ENCODE measurements at regions not wholly inside any gene's neighbourhood (a gene's known extent, or its start where the extent isn't known, plus 50 kb on each side); places are given as distances from the start of the nearest gene placed in this dataset.

DNA sequence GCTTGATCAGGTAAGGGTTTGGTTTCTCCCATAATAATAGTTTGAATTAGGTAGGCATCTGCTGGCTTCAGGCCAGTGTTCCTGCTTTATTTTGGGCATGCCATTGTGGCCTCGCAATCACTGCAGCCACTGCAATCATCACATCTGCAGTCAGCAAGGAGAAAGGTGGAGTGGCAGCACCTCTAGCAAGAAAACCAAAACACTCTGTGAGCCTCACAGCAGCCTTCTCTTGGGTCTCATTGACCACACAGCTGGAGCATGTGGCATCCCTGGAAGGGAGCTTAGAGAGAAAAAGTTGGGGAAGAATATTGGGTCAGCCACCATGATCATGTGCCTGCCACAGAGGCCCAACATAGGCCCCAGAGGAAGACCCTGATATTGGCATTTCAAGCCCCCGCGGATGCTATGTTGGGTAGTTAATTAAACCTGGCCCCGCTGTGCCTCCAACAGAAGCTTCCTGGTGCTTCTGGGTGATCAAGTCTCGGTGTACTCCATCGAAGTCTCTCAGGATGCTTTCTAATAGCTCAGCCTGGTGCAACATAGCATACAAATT lies 158.0 kb upstream of the UBE2E1 start:
- no peaks in the 10 kb centered on the region for H3K36me3 ChIP-seq
- H3K27me3 ChIP-seq: no peaks in the 10 kb centered on the region
- no peak for ATAC-seq
- no peak for TF ChIP-seq EP300 (IDR thresholded peaks at IDR 0.05)
- TF ChIP-seq, protein P1, sequence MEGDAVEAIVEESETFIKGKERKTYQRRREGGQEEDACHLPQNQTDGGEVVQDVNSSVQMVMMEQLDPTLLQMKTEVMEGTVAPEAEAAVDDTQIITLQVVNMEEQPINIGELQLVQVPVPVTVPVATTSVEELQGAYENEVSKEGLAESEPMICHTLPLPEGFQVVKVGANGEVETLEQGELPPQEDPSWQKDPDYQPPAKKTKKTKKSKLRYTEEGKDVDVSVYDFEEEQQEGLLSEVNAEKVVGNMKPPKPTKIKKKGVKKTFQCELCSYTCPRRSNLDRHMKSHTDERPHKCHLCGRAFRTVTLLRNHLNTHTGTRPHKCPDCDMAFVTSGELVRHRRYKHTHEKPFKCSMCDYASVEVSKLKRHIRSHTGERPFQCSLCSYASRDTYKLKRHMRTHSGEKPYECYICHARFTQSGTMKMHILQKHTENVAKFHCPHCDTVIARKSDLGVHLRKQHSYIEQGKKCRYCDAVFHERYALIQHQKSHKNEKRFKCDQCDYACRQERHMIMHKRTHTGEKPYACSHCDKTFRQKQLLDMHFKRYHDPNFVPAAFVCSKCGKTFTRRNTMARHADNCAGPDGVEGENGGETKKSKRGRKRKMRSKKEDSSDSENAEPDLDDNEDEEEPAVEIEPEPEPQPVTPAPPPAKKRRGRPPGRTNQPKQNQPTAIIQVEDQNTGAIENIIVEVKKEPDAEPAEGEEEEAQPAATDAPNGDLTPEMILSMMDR (IDR thresholded peaks at IDR 0.05): no peak
- no peak for TF ChIP-seq POLR2A (IDR thresholded peaks at IDR 0.05)
- no peak for TF ChIP-seq POLR2AphosphoS5 (IDR thresholded peaks at IDR 0.05)
- no peaks in the 10 kb centered on the region for H3K9me3 ChIP-seq
- H3K4me3 ChIP-seq: no peak overlapping the region
- H3K27ac ChIP-seq: no peak overlapping the region
- no peaks in the 10 kb centered on the region for H3K4me1 ChIP-seq
- 88 to 93% methylated on average over 5 of the region's 6 CpGs for WGBS, 2 donors (ENCODE audit: low coverage in 1 of 2)

DNA sequence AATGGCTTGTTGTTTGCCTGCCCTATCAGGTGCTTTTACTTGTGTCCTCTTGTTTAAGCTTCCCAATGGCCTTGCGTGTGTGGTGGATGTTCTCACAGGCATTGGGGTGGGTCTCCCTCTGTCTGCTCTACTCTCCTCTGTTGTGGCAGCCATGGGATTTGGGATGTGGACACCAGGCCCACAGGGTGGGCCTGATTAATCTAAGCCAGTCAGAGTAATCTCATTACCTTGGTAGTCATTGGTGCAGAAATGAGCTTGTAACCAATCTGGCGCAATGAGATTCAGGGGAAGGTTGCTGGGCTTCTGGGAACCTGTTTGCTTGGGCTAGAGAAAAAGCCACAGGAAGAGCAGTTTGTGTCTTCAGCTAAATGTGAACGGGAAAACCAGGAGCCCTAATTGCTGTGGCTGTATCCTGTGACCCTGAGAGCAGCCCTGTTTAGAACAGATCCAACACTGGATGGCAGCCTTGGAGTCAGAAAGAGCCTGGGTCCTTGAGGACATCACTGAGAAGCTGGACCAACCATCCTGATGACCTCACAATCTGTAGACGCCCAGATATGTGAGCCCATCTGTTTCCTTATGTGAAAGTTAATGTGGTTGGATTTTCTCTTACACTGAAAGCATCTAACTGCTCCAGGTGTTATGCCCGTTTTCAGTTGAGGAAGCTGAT lies 157.3 kb upstream of the UBE2E1 start:
- H3K27ac ChIP-seq: no peak overlapping the region
- no peaks in the 10 kb centered on the region for H3K36me3 ChIP-seq
- no peaks in the 10 kb centered on the region for H3K27me3 ChIP-seq
- no peaks in the 10 kb centered on the region for H3K9me3 ChIP-seq
- ATAC-seq: no peak
- no peak overlapping the region for H3K4me3 ChIP-seq
- WGBS, 2 donors (ENCODE audit: low coverage in 1 of 2): 90 to 92% methylated on average over 2 of the region's 5 CpGs
- no peaks in the 10 kb centered on the region for H3K4me1 ChIP-seq
- TF ChIP-seq POLR2A (IDR thresholded peaks at IDR 0.05) (no peak), EP300 (IDR thresholded peaks at IDR 0.05) (no peak), POLR2AphosphoS5 (IDR thresholded peaks at IDR 0.05) (no peak)
- TF ChIP-seq, protein P1 (IDR thresholded peaks at IDR 0.05): no peak

DNA sequence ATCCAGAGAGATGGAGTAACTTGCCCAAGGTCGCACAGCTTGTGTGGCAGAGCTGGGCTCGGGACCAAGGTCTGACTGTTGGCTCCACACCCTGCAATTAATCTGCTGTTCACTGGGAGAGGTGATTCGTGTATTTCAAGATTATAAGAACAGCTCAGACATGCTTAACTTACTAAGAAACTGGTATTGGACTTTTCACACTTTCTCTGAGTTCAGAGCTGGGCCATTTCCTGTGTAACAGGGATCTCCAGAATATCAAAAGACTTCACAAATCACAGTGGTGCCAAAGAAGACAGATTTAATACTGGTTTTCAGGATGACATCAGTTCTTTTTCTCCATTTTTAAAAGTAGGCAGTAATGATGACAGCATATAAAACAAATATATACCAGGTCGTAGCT lies 156.8 kb upstream of the UBE2E1 start:
- Histone ChIP-seq H3K27me3 (no peaks in the 10 kb centered on the region), H3K27ac (no peak overlapping the region), H3K9me3 (no peaks in the 10 kb centered on the region), H3K4me1 (no peaks in the 10 kb centered on the region), H3K4me3 (no peak overlapping the region), H3K36me3 (no peaks in the 10 kb centered on the region)
- no peak for ATAC-seq
- TF ChIP-seq, protein P1 (IDR thresholded peaks at IDR 0.05): no peak
- no peak for TF ChIP-seq POLR2A (IDR thresholded peaks at IDR 0.05)
- no peak for TF ChIP-seq POLR2AphosphoS5 (IDR thresholded peaks at IDR 0.05)
- no peak for TF ChIP-seq EP300 (IDR thresholded peaks at IDR 0.05)
- 54 to 70% methylated on average over 3 to 4 of the region's 4 CpGs for WGBS, 2 donors (ENCODE audit: low coverage in 1 of 2)

DNA sequence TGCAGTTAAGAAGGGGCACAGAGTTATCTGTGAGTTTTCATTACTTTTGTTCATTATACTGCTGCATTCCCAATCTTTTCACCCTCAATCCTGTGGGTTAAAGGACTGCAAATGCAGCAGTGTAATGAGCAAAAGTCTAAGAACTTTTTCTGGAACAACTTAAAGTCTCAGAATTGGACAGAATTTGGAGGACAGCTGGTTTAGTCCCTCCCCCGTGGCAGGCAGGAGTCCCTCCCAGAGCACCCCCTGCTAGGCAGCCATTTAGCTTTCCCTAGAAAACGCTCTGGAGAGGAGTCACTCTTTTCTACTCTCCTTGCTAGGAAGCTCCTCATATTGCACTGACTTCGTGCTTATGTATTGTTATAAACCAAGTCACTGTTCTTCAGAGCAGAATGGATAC lies 156.3 kb upstream of the UBE2E1 start:
- Histone ChIP-seq H3K4me3 (no peak overlapping the region), H3K27me3 (no peaks in the 10 kb centered on the region), H3K27ac (no peak overlapping the region), H3K36me3 (no peaks in the 10 kb centered on the region), H3K4me1 (no peaks in the 10 kb centered on the region), H3K9me3 (no peaks in the 10 kb centered on the region)
- ATAC-seq: no peak
- TF ChIP-seq, protein P1 (IDR thresholded peaks at IDR 0.05): no peak
- TF ChIP-seq EP300 (IDR thresholded peaks at IDR 0.05) (no peak), POLR2AphosphoS5 (IDR thresholded peaks at IDR 0.05) (no peak), POLR2A (IDR thresholded peaks at IDR 0.05) (no peak)
- WGBS, 2 donors (ENCODE audit: low coverage in 1 of 2): 100% methylated on average over 1 to 2 of the region's 3 CpGs
